ENCODE measurements at regions not wholly inside any gene's neighbourhood (a gene's known extent, or its start where the extent isn't known, plus 50 kb on each side); places are given as distances from the start of the nearest gene placed in this dataset.
A peak's percentile ranks its signal among the peaks of the same experiment; 100 is the strongest.
"Not testable (repeated sequence)": the region's sequence is repeated elsewhere in the genome, so short reads cannot be mapped to it uniquely, and the experiment has no call there.

DNA sequence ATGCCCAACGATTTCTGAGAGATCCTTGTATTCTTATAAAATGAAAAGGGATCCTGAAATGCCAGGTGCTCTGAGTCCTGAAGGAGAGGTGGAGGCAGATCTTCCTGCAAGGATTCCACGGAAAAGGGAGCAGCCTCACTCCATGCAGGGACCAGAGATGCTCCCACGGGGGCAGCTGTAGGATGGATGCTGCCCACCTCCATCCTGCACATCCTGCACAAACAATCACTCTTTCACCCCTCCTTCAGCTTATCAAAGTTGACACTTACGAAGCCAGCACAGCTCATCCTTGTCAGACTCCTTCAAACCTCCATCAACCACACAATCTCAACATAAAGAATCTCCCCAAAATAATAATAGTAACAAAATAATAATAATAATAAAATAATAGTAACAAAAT, 119.1 kb downstream of the GGTLC2 start:
- H3K9me3 Mint-ChIP-seq, result no peaks in the 10 kb centered on the region
- peaks cover 24% of the 10 kb centered on the region for H3K27me3 Mint-ChIP-seq
- CTCF ChIA-PET, result interaction anchor here (1.2 to 2.3 kb wide), 2 partner anchors 10 to 121 kb away, joined by 4 to 10 read pairs; no protein-coding TSS in a partner anchor
- no peak overlapping the region for H3K27ac Mint-ChIP-seq
- H3K36me3 Mint-ChIP-seq, result no peaks in the 10 kb centered on the region
- DNase-seq, result no peak
- no peaks in the 10 kb centered on the region for H3K4me1 Mint-ChIP-seq
- H3K4me3 Mint-ChIP-seq, result no peak overlapping the region

DNA sequence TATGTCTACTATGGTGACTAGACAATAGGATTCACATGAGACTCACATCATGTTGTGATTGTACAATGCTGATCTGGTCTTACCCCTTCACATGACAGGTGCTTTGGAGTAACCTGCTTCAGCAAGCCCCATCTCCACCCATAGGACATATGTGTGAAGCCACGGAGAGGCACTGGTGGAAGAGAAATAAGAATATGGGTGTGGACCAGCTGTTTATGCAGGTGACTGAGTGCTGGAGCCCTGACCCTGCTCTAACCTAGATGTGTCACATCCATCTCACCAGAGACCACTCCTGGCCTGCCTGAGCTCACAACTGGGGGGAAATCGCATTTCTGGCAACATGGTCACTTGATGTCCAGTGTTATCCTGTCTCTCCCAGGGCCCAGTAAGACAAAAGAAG, 119.7 kb downstream of the GGTLC2 start:
- Mint-ChIP-seq H3K4me3 (no peak overlapping the region), H3K4me1 (no peaks in the 10 kb centered on the region), H3K27me3 (peaks cover 30% of the 10 kb centered on the region), H3K9me3 (no peaks in the 10 kb centered on the region), H3K36me3 (no peaks in the 10 kb centered on the region), H3K27ac (no peak overlapping the region)
- CTCF ChIA-PET, result interaction anchor here (1.2 to 2.3 kb wide), 2 partner anchors 11 to 120 kb away, joined by 4 to 10 read pairs; no protein-coding TSS in a partner anchor
- no peak for DNase-seq

DNA sequence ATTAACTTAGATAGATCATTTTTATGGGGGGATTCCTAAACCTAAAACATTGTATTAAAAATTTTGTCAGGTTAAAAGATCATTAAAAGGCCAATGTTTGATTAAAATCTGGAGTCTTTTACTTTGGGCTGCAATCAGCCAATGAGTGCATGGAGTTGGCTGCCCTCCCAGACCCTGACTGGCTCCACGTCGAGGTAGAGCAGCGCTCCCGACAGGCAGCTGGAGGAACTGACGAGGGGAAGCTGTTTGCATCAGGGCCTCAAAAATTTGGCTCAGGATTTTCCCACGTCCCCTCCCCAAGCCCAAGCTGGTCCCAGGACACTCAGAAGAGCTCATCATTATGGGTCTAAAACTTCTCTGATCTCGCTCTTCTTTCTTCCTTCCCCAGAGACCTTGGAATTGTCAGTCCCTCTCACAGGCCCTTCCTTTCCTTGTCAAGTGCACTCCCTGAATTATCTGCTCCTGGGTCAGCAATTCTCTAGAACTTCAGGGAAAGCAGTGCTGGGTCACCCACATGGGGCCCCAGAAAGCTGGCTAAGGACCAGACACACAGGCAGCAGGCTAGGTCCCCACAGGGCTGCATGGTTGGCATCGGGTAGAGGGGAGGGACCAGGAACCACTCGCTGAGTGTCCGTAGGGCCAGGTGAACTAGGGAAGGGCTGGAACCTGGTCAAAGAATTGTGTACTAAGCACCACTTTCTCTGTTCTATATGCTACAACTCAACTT, 119.6 kb upstream of the IGLL5 start:
- CTCF ChIA-PET, result interaction anchor here (0.8 to 1.6 kb wide), 3 partner anchors 16 to 116 kb away, joined by 3 to 10 read pairs (median 3); no protein-coding TSS in a partner anchor
- Mint-ChIP-seq H3K27me3 (peaks cover 60% of the 10 kb centered on the region), H3K9me3 (no peaks in the 10 kb centered on the region), H3K4me3 (no peak overlapping the region), H3K4me1 (no peaks in the 10 kb centered on the region), H3K27ac (no peak overlapping the region), H3K36me3 (no peaks in the 10 kb centered on the region)
- DNase-seq, result no peak

DNA sequence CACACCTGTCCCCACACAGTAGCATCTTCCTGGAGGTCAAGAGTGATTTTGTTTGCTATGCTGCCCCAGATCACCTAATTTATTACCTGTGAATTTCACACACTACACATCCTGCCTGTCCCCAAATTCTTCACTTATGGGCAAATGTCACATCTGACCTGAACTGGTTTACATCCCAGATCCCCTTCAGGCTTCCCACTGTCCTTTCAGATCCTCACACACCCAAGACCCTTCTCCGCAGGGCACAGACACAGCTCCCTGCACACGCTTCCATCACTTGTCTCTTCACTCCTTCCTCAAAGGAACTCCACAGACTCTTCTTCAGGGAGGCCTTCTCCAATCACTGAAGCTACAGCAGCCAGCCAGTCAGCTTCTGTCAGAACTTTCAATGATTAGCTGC, 118.7 kb upstream of the IGLL5 start:
- no peak for DNase-seq
- CTCF ChIA-PET, result interaction anchor here (0.7 to 2.8 kb wide), 14 partner anchors 8 to 359 kb away, joined by 3 to 31 read pairs (median 4); no protein-coding TSS in a partner anchor
- Mint-ChIP-seq H3K9me3 (no peaks in the 10 kb centered on the region), H3K4me3 (no peak overlapping the region), H3K36me3 (no peaks in the 10 kb centered on the region), H3K27me3 (peaks cover 60% of the 10 kb centered on the region), H3K4me1 (no peaks in the 10 kb centered on the region), H3K27ac (no peak overlapping the region)

DNA sequence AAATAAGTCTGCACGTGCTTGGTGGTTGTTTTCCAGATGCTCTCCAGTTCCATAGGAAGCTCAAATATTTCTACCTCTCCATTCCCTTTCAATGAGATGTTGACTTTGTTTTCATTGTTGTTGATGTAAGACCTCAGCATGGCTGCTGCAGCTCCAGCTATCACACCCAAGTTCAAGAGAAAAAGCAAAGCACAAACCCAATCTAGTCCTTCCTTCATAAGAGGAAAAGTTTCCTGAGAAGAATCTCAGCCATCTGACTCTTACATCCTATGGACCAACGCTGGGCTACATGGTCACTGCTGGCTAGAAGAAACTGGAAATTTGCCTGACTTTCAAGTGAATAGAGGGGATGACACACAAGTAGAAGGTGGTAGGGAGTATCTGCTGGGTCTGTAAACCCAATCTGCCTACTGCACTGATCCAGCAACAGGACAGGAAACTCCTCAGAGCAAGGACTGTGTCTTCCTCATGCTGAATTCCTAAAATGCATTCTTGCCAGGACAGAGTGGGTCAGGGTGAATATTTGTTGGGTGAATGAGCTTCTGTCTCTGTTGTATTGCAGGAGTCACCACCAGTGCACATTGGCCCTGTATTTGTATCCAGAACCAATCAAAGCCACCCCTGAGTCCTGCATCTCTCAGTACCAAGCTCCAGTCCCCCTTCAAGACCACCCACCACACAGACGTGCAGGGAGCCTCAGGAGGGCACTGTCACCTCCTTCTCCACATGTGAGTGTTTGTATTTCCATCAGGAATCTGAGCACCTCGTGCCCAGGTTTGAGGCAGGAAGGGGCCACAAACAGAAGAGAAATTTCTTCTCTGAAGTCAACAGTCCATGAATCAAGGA, 118.0 kb upstream of the IGLL5 start:
- no peak for DNase-seq
- Mint-ChIP-seq H3K4me1 (no peaks in the 10 kb centered on the region), H3K27ac (no peak overlapping the region), H3K36me3 (no peaks in the 10 kb centered on the region), H3K9me3 (no peaks in the 10 kb centered on the region), H3K4me3 (no peak overlapping the region), H3K27me3 (peaks cover 59% of the 10 kb centered on the region)
- CTCF ChIA-PET, result interaction anchor here (0.7 to 2.8 kb wide), 24 partner anchors 9 to 358 kb away, joined by 3 to 31 read pairs (median 4); no protein-coding TSS in a partner anchor

DNA sequence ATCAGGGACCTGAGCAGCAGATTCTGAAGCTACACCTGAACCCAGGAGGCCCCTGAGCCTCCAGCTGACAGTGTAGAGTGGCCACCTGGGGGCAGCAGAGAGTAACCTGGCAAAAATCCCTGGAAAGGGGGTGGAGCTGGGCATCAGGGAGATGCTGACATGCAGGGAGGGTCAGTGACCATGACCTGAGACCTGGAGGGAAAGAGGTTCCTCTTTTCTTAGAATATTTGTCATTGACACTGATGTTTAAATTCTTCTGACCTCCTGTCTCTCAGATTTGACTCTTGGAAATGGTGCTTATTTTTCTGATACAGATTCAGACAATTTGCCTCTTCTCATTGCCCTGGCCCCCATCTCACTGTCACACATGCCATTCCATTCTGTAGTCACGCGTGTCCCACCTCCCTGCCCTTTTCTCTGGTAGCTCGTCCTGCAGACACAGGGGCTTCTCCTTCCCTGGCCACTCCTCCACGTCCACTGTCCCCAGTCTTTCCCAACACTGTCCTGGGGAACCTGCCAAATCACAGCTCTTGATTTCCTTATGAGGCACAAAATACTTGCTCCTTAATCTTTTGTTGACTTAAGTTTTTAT, 117.2 kb upstream of the IGLL5 start:
- Mint-ChIP-seq H3K36me3 (no peaks in the 10 kb centered on the region), H3K4me3 (no peak overlapping the region), H3K9me3 (no peaks in the 10 kb centered on the region), H3K27ac (no peak overlapping the region), H3K4me1 (no peaks in the 10 kb centered on the region), H3K27me3 (peaks cover 61% of the 10 kb centered on the region)
- CTCF ChIA-PET, result interaction anchor here (0.8 to 2.8 kb wide), 18 partner anchors 10 to 186 kb away, joined by 3 to 31 read pairs (median 4); no protein-coding TSS in a partner anchor
- DNase-seq, result peak; percentile 64

DNA sequence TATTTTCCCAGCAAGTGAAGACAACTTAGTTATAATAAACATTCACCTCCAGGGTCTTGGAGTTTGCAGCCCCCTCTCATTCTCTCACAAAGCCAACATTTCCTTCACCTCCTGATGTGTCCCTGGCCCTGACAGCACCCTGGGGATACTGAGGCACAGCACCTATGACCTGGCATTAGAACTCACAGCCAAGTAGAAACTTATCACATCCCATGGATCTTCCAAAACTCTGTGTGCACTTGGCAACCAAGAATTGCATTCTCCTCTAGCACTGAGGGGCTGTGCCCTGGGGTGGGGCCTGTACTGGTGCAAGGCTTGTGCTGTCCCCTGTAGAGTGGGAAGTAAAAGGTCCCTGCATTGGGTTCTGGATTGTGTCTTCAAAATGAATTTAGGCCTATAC, 116.7 kb upstream of the IGLL5 start:
- no peak overlapping the region for H3K4me3 Mint-ChIP-seq
- no peak overlapping the region for H3K27ac Mint-ChIP-seq
- no peaks in the 10 kb centered on the region for H3K36me3 Mint-ChIP-seq
- no peaks in the 10 kb centered on the region for H3K4me1 Mint-ChIP-seq
- DNase-seq, result no peak
- CTCF ChIA-PET, result interaction anchor here (1.1 to 2.8 kb wide), 10 partner anchors 9 to 185 kb away, joined by 3 to 31 read pairs (median 6); no protein-coding TSS in a partner anchor
- H3K9me3 Mint-ChIP-seq, result no peaks in the 10 kb centered on the region
- H3K27me3 Mint-ChIP-seq, result peaks cover 61% of the 10 kb centered on the region

DNA sequence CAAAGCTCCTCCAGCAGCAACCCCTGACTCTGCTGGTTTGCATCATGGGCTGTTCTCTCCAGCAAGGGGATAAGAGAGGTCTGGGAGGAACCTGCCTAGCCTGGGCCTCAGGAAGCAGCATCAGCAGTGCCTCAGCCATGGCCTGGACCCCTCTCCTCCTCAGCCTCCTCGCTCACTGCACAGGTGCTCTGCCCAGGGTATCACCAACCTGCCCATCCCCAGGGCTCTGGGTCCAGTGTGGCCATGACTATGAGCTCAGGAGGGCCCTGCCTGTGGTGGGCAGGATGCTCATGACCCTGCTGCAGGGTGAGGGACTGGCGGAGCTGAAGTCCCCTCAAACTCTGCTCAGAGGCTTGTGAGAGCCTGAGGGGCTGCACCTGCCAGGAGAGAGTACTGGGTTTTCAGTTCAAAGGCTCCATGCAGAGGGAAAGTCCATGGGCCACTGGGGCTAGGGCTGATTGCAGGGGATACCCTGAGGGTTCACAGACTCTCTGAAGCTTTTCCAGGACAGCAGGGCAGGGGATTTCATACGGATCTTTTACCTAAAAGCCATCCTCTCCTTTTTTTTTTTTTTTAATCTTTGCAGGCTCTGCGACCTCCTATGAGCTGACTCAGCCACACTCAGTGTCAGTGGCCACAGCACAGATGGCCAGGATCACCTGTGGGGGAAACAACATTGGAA, 115.8 kb upstream of the IGLL5 start:
- Mint-ChIP-seq H3K27ac (no peak overlapping the region), H3K27me3 (peaks cover 59% of the 10 kb centered on the region), H3K9me3 (no peaks in the 10 kb centered on the region), H3K4me1 (no peaks in the 10 kb centered on the region), H3K4me3 (no peak overlapping the region), H3K36me3 (no peaks in the 10 kb centered on the region)
- CTCF ChIA-PET, result interaction anchor here (0.9 to 2.3 kb wide), 5 partner anchors 8 to 112 kb away, joined by 3 to 7 read pairs (median 4); no protein-coding TSS in a partner anchor
- no peak for DNase-seq

DNA sequence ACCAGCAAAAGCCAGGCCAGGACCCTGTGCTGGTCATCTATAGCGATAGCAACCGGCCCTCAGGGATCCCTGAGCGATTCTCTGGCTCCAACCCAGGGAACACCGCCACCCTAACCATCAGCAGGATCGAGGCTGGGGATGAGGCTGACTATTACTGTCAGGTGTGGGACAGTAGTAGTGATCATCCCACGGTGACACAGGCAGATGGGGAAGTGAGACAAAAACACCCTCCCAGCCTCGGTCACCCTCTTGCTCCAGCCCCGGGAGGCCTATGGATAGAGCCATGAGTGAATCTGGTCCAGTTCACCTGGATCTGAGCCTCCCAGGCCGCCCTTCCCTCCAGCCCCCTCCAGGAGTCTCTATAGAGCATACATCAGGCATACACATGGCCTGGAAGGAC, 115.2 kb upstream of the IGLL5 start:
- DNase-seq, result no peak
- CTCF ChIA-PET, result interaction anchor here (0.9 to 2.3 kb wide), 4 partner anchors 8 to 112 kb away, joined by 3 to 7 read pairs (median 4); no protein-coding TSS in a partner anchor
- Mint-ChIP-seq H3K36me3 (no peaks in the 10 kb centered on the region), H3K27me3 (peaks cover 56% of the 10 kb centered on the region), H3K4me1 (no peaks in the 10 kb centered on the region), H3K9me3 (no peaks in the 10 kb centered on the region), H3K27ac (no peak overlapping the region), H3K4me3 (no peak overlapping the region)

DNA sequence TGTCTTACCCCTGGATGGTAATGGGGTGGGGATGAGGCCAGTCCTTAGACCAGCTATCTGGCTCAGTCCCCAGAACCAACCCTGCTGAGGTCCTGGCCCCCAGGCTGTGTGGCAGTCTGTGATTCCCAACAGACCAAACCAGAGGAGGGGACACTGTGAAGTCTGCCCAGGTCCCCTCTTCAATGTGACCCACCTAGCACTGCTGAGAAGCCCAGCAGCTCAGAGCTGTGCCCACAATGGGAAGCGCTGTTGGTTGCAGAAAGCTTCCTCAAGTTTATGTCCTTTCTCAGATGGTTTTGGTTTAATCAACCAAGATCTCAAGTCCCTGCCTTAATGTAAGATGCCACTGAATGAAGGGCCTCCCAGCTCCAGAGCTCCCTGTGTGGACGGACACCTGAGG, 114.7 kb upstream of the IGLL5 start:
- Mint-ChIP-seq H3K4me1 (no peaks in the 10 kb centered on the region), H3K27ac (no peak overlapping the region), H3K9me3 (no peaks in the 10 kb centered on the region), H3K27me3 (peaks cover 54% of the 10 kb centered on the region), H3K36me3 (no peaks in the 10 kb centered on the region), H3K4me3 (no peak overlapping the region)
- CTCF ChIA-PET, result interaction anchor here (0.8 to 2.0 kb wide), 3 partner anchors 15 to 183 kb away, joined by 3 to 4 read pairs (median 3); no protein-coding TSS in a partner anchor
- no peak for DNase-seq

DNA sequence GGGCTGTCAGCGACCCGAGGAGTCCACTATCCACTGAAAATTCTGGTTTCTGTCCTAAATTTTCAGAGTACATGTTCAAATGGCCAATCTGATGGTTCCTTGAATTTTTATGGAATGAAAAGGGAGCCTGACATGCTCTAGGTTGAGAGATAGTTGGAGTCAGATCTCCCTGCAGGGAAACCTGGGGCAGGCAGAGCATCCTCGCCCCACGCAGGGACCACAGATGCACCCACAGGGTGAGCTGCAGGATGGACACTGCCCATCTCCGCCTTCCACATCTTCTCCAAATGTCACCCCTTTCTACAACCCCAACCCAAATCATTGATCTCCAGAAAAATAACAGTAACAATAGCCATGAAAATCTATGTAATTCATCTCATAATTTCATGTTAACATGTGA, 114.2 kb upstream of the IGLL5 start:
- no peaks in the 10 kb centered on the region for H3K4me1 Mint-ChIP-seq
- H3K9me3 Mint-ChIP-seq, result no peaks in the 10 kb centered on the region
- H3K36me3 Mint-ChIP-seq, result no peaks in the 10 kb centered on the region
- peaks cover 49% of the 10 kb centered on the region for H3K27me3 Mint-ChIP-seq
- CTCF ChIA-PET, result interaction anchor here (0.8 to 2.0 kb wide), 2 partner anchors 15 to 182 kb away, joined by 3 to 4 read pairs; no protein-coding TSS in a partner anchor
- H3K27ac Mint-ChIP-seq, result no peak overlapping the region
- no peak for DNase-seq
- H3K4me3 Mint-ChIP-seq, result no peak overlapping the region

DNA sequence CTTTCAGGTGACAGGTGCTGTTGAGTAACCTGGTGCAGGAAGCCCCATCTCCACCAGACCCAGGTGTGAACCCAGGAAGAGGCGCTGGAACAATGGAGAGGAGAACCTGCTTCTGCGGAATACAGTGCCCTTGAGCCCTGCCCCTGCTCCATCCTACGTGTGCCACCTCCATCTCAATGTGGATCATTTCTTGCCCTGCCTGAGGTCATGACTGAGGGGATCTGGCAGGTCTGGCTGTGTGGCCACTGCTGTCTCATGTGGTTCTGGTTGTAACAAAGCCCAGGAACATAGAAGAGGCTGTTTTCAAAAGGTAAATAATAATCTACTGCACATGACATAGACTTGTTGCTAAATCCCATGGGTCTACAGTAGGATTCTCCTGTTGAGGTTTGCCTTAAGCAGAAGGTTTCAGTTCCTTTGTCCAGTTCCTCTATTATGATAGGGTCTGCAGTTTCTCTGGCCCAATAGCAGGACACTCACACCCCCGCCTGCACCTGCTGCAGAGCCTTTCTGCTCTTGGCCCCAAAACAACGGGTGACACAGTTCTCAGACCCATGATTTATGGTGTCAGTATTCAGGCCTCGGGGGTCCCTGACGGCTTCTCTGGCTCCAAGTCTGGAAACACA, 113.5 kb upstream of the IGLL5 start:
- CTCF ChIA-PET, result interaction anchor here (0.5 to 1.2 kb wide), 2 partner anchors 24 to 354 kb away, joined by 3 read pairs; no protein-coding TSS in a partner anchor
- H3K9me3 Mint-ChIP-seq, result no peaks in the 10 kb centered on the region
- H3K4me1 Mint-ChIP-seq, result no peaks in the 10 kb centered on the region
- DNase-seq, result no peak
- H3K27ac Mint-ChIP-seq, result no peak overlapping the region
- H3K27me3 Mint-ChIP-seq, result peaks cover 43% of the 10 kb centered on the region
- H3K4me3 Mint-ChIP-seq, result no peak overlapping the region
- H3K36me3 Mint-ChIP-seq, result no peaks in the 10 kb centered on the region

DNA sequence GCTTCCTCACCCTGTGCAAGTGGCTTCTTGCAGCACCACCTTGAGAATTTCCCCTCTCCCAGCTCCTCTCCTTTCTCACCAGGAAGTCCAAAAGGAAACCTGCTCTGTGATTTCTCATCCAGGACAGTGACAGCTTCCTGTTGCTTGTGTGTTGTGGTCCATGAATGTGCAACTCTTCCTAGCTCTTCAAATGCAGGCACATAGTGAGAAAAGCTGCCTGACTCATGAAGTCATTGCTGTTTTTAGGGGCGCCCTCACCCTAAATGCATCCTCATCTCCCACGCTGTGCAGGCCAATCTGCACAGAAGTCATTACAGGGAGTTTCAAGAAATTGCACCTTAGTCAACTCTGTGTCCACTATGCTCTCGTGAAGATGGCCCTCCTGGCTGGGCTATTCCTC, 112.9 kb upstream of the IGLL5 start:
- H3K36me3 Mint-ChIP-seq, H3K4me1 Mint-ChIP-seq, H3K9me3 Mint-ChIP-seq, DNase-seq, H3K4me3 Mint-ChIP-seq, H3K27ac Mint-ChIP-seq: not testable (repeated sequence)
- peaks cover 45% of the 10 kb centered on the region for H3K27me3 Mint-ChIP-seq
- CTCF ChIA-PET, result interaction anchor here (1.0 to 1.4 kb wide), 4 partner anchors 13 to 353 kb away, joined by 3 to 4 read pairs (median 4); no protein-coding TSS in a partner anchor

Measured in activated naive CD4-positive, alpha-beta T cell treated with anti-CD3 and anti-CD28 coated beads, Interleukin-2, amount 10 ng/mL, durations not matched to agents 7 days and 5 days (primary cell).